SU-DHL-6 (cell line): ENCODE measurements at regions not wholly inside any gene's neighbourhood (a gene's known extent, or its start where the extent isn't known, plus 50 kb on each side); places are given as distances from the start of the nearest gene placed in this dataset.

ENCODE experiments used
- EZH2phosphoT487 ChIP-seq: fragments of 200-600 bp; sonication (generic), shearing (Covaris generic); conservative IDR thresholded peaks from 2 replicates; pipeline ENCODE4 v1.6.1; 2018; ENCODE audit warnings: mild to moderate bottlenecking, antibody characterized with exemption, low read length, moderate library complexity, mixed read lengths
- TF ChIP-seq, protein P1 (sequence below): fragments of 200-600 bp; sonication (generic); IDR thresholded peaks from one replicate; pipeline ENCODE4 v1.5.1; 2017; ENCODE audit warnings: antibody characterized with exemption, mild to moderate bottlenecking, low read length, moderate library complexity; ENCODE audit not compliant: insufficient read depth, poor library complexity, severe bottlenecking

DNA sequence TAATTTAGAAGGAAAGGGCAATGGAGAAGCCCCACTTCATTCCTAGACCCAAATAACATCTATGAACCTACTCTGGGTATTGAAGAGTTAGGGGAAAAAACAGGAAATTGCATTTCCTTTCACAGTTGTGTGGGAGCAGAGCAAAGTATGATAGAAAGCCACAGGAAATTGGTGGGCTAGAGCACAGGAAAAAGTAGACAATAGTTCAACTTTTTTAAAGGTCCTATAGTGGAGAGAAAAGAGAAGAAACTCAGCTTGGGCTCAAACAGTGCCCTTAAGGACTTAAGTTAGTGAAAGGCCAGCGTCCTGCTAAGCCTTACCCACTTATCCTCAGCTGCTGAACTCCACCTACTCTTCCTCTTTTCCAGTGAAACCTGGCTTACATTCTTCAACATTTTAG lies 258.1 kb downstream of the DPY19L2 start:
- TF ChIP-seq, protein P1, sequence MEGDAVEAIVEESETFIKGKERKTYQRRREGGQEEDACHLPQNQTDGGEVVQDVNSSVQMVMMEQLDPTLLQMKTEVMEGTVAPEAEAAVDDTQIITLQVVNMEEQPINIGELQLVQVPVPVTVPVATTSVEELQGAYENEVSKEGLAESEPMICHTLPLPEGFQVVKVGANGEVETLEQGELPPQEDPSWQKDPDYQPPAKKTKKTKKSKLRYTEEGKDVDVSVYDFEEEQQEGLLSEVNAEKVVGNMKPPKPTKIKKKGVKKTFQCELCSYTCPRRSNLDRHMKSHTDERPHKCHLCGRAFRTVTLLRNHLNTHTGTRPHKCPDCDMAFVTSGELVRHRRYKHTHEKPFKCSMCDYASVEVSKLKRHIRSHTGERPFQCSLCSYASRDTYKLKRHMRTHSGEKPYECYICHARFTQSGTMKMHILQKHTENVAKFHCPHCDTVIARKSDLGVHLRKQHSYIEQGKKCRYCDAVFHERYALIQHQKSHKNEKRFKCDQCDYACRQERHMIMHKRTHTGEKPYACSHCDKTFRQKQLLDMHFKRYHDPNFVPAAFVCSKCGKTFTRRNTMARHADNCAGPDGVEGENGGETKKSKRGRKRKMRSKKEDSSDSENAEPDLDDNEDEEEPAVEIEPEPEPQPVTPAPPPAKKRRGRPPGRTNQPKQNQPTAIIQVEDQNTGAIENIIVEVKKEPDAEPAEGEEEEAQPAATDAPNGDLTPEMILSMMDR = no peak
- no peak for TF ChIP-seq EZH2phosphoT487
